ENCODE measurements at regions not wholly inside any gene's neighbourhood (a gene's known extent, or its start where the extent isn't known, plus 50 kb on each side); places are given as distances from the start of the nearest gene placed in this dataset.

DNA sequence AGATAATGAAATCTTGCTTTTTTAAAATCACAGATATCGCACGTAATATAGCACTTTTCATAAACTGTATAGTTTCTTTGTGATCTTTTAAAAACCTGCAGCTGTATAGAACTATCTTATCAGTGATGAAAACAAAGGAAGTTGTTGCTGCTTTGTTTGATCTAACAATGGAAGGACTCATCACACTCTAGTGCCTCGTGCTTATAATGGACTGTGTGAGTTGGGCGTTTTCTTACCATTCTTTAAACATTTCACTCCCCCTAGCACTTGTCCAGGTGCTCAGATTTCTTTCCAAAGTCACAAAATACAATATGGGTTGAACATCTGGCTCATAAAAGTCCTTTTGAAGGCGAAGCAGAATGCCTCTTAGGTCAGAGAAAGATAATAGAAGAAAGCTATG, 94.8 kb upstream of the SPATS2L start:
- H3K9me3 ChIP-seq (ENCODE audit: control insufficient read depth, low read length, poor library complexity, severe bottlenecking): no peaks in the 10 kb centered on the region
- H3K36me3 Mint-ChIP-seq (ENCODE audit: low read depth): no peaks in the 10 kb centered on the region
- DNase-seq: no peak
- no peak overlapping the region for H3K27ac Mint-ChIP-seq
- H3K27me3 Mint-ChIP-seq: peaks cover 40% of the 10 kb centered on the region
- no peak overlapping the region for H3K4me3 Mint-ChIP-seq
- no peaks in the 10 kb centered on the region for H3K4me1 Mint-ChIP-seq
- ATAC-seq: no peak

- H3K27me3 Mint-ChIP-seq: peaks cover 48% of the 10 kb centered on the region
- no peak overlapping the region for H3K27ac Mint-ChIP-seq
- ATAC-seq: no peak
- H3K4me1 Mint-ChIP-seq: peaks cover 2% of the 10 kb centered on the region
- no peak overlapping the region for H3K4me3 Mint-ChIP-seq
- H3K9me3 ChIP-seq (ENCODE audit: control insufficient read depth, low read length, poor library complexity, severe bottlenecking): no peaks in the 10 kb centered on the region
- DNase-seq: no peak
- H3K36me3 Mint-ChIP-seq (ENCODE audit: low read depth): no peaks in the 10 kb centered on the region
These were observed 93.5 kb upstream of the SPATS2L start for GRCh38 chr2:200212862-200213425.

DNA sequence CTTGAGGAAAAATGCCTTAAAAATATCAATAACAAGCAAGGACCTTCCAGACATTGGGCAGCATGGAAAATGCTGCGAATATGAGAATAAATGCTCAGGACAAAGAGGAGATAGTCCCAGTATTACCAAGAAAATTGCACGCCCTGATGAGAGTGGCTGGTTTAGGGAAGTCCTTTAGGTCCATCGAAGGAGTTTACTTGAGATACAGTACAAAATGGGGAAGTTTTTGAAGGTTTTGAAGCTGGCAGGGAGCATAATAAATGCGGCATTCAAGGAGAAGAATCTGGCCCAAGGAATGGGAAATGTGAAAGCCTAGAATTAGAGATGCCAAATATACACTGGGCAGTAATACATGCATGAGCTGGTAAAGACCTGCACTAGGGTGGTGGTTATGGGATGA, 90.2 kb upstream of the SPATS2L start:
- no peaks in the 10 kb centered on the region for H3K36me3 Mint-ChIP-seq (ENCODE audit: low read depth)
- no peak for ATAC-seq

GRCh38 chr2:200217320-200217719, 89.2 kb upstream of the SPATS2L start:
- ATAC-seq: no peak
- no peaks in the 10 kb centered on the region for H3K9me3 ChIP-seq (ENCODE audit: control insufficient read depth, low read length, poor library complexity, severe bottlenecking)

More for the DNA sequence above, 90.2 kb upstream of the SPATS2L start:
- H3K9me3 ChIP-seq (ENCODE audit: control insufficient read depth, low read length, poor library complexity, severe bottlenecking): no peaks in the 10 kb centered on the region
- Mint-ChIP-seq H3K4me1 (peaks cover 2% of the 10 kb centered on the region), H3K4me3 (no peak overlapping the region), H3K27ac (no peak overlapping the region), H3K27me3 (peaks cover 41% of the 10 kb centered on the region)
- DNase-seq: no peak

GRCh38 chr2:200218645-200219044, 87.8 kb upstream of the SPATS2L start:
- Mint-ChIP-seq H3K36me3 (ENCODE audit: low read depth) (no peaks in the 10 kb centered on the region), H3K27ac (no peak overlapping the region), H3K4me3 (no peak overlapping the region), H3K4me1 (peaks cover 2% of the 10 kb centered on the region), H3K27me3 (peaks cover 28% of the 10 kb centered on the region)
- no peaks in the 10 kb centered on the region for H3K9me3 ChIP-seq (ENCODE audit: control insufficient read depth, low read length, poor library complexity, severe bottlenecking)
- no peak for DNase-seq
- ATAC-seq: no peak

More at GRCh38 chr2:200217320-200217719, 89.2 kb upstream of the SPATS2L start:
- DNase-seq: no peak
- no peak overlapping the region for H3K4me3 Mint-ChIP-seq
- peaks cover 41% of the 10 kb centered on the region for H3K27me3 Mint-ChIP-seq
- H3K4me1 Mint-ChIP-seq: peaks cover 2% of the 10 kb centered on the region
- H3K36me3 Mint-ChIP-seq (ENCODE audit: low read depth): no peaks in the 10 kb centered on the region
- no peak overlapping the region for H3K27ac Mint-ChIP-seq

DNA sequence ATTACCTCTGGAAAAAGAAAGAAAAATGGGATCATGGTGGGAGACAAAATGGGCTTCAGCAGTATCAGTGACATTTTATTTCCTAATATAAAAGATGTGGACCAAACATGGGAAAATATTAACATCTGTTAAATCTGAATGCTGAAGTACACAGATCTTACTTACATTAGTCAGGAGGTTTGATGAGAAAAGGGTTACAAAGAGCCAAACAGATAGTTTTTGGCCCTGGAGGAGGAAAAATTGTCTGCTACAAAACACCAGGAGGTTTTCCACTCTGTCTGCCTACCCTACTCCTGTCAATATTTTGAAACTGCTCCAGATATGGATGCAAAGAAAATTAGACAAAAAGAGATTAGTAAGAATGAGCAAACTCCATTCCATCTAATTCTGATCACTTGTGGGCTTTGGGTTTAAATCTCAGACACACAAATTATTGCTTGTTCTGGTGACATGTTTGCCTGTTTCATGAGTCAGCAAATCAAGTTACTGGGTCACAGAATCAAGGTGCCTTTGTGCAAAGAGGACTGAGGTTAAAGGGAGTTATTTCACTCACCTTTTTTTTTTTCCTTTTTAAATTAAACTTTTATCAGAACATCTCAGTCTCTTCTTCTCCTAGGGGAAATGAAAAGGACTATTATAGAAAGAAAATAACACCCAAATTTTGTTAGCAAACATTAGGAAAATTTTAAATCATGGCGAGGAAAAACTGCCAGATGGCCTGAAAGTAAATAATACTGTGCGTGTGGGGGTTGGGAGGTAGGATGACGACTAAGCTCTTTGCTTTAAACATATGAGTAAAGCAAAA, 87.0 kb upstream of the SPATS2L start:
- Mint-ChIP-seq H3K4me3 (no peak overlapping the region), H3K4me1 (peaks cover 2% of the 10 kb centered on the region), H3K27ac (no peak overlapping the region), H3K27me3 (peaks cover 23% of the 10 kb centered on the region), H3K36me3 (ENCODE audit: low read depth) (no peaks in the 10 kb centered on the region)
- no peaks in the 10 kb centered on the region for H3K9me3 ChIP-seq (ENCODE audit: control insufficient read depth, low read length, poor library complexity, severe bottlenecking)
- ATAC-seq (no peak), DNase-seq (no peak)

DNA sequence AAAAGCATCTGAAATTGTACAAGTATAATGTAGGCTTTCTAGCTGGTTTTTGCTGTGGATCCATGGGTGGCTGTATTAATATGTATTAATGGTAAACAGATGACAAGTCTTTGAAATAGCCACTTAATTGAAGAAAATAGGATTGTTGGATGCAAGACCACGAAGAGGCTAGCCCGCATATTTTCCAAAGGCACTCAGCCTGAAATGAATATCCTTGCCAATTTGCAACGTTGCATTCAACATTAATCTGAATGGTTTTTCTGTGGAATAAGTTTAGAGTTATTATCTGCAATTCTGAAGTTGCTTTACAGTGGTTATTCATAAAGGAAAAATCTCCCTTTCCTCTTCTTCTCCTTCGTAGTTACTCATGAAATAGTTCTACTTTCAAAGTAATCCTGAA, 86.2 kb upstream of the SPATS2L start:
- peaks cover 21% of the 10 kb centered on the region for H3K27me3 Mint-ChIP-seq
- H3K4me3 Mint-ChIP-seq: no peak overlapping the region
- no peak overlapping the region for H3K27ac Mint-ChIP-seq
- no peak for DNase-seq
- no peak for ATAC-seq
- no peaks in the 10 kb centered on the region for H3K36me3 Mint-ChIP-seq (ENCODE audit: low read depth)
- no peaks in the 10 kb centered on the region for H3K9me3 ChIP-seq (ENCODE audit: control insufficient read depth, low read length, poor library complexity, severe bottlenecking)
- H3K4me1 Mint-ChIP-seq: peaks cover 2% of the 10 kb centered on the region

- H3K4me1 Mint-ChIP-seq: peaks cover 2% of the 10 kb centered on the region
- DNase-seq: no peak
- H3K36me3 Mint-ChIP-seq (ENCODE audit: low read depth): no peaks in the 10 kb centered on the region
- no peak overlapping the region for H3K4me3 Mint-ChIP-seq
- no peak for ATAC-seq
- no peak overlapping the region for H3K27ac Mint-ChIP-seq
- H3K27me3 Mint-ChIP-seq: peaks cover 12% of the 10 kb centered on the region
- H3K9me3 ChIP-seq (ENCODE audit: control insufficient read depth, low read length, poor library complexity, severe bottlenecking): no peaks in the 10 kb centered on the region
These were observed 85.2 kb upstream of the SPATS2L start for GRCh38 chr2:200221055-200221955.

GRCh38 chr2:200222791-200223190, 83.7 kb upstream of the SPATS2L start:
- ATAC-seq: no peak
- H3K27ac Mint-ChIP-seq: no peak overlapping the region
- H3K4me3 Mint-ChIP-seq: no peak overlapping the region
- H3K36me3 Mint-ChIP-seq (ENCODE audit: low read depth): no peaks in the 10 kb centered on the region
- H3K27me3 Mint-ChIP-seq: no peaks in the 10 kb centered on the region
- H3K4me1 Mint-ChIP-seq: peaks cover 4% of the 10 kb centered on the region
- H3K9me3 ChIP-seq (ENCODE audit: control insufficient read depth, low read length, poor library complexity, severe bottlenecking): no peaks in the 10 kb centered on the region
- DNase-seq: no peak

GRCh38 chr2:200223205-200223784, 83.2 kb upstream of the SPATS2L start:
- Mint-ChIP-seq H3K36me3 (ENCODE audit: low read depth) (no peaks in the 10 kb centered on the region), H3K4me1 (peaks cover 4% of the 10 kb centered on the region), H3K4me3 (no peak overlapping the region), H3K27me3 (no peaks in the 10 kb centered on the region), H3K27ac (no peak overlapping the region)
- no peak for ATAC-seq
- no peaks in the 10 kb centered on the region for H3K9me3 ChIP-seq (ENCODE audit: control insufficient read depth, low read length, poor library complexity, severe bottlenecking)
- no peak for DNase-seq

DNA sequence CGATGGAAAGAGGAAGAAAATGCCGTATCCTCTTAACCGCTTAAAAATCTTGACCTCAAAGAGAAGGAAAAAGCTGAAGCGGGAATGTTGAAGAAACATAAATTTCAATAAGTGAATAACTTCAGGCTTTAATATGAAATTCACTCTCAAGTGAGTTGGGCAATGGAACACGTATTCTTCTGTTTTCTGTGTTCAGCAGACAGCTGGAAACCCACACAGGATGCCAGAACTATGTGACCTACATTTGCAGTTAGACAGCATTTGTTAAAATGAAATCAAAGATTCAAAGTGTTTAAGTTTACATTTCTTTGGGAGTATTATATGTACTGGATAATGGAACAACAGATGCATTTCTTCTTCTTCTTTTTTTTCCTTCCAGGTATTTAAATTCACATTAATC, 80.5 kb upstream of the SPATS2L start:
- peak; percentile 47 for ATAC-seq
- Mint-ChIP-seq H3K4me1 (peaks cover 4% of the 10 kb centered on the region), H3K36me3 (ENCODE audit: low read depth) (no peaks in the 10 kb centered on the region), H3K4me3 (no peak overlapping the region), H3K27ac (no peak overlapping the region), H3K27me3 (no peaks in the 10 kb centered on the region)
- no peak for DNase-seq
- no peaks in the 10 kb centered on the region for H3K9me3 ChIP-seq (ENCODE audit: control insufficient read depth, low read length, poor library complexity, severe bottlenecking)

- ATAC-seq (no peak), DNase-seq (no peak)
- H3K9me3 ChIP-seq (ENCODE audit: control insufficient read depth, low read length, poor library complexity, severe bottlenecking): no peaks in the 10 kb centered on the region
- H3K36me3 Mint-ChIP-seq (ENCODE audit: low read depth): no peaks in the 10 kb centered on the region
- H3K27me3 Mint-ChIP-seq: no peaks in the 10 kb centered on the region
- no peak overlapping the region for H3K4me3 Mint-ChIP-seq
- no peak overlapping the region for H3K27ac Mint-ChIP-seq
- H3K4me1 Mint-ChIP-seq: peaks cover 4% of the 10 kb centered on the region
These were observed 79.8 kb upstream of the SPATS2L start for GRCh38 chr2:200226451-200227426.

Data from T-helper 17 cell (primary cell).